Hematopoietic multipotent progenitor cell treated with erythropoietin and hydrocortisone succinate and interleukin-3 and kit ligand, for 8 days (in vitro differentiated cells): ENCODE measurements at regions not wholly inside any gene's neighbourhood (a gene's known extent, or its start where the extent isn't known, plus 50 kb on each side); places are given as distances from the start of the nearest gene placed in this dataset.
"Not testable (repeated sequence)": the region's sequence is repeated elsewhere in the genome, so short reads cannot be mapped to it uniquely, and the experiment has no call there.

Experiments
- DNase-seq: peaks from one replicate; pipeline ENCODE4 v3.0.0-alpha.2; 2015

DNA sequence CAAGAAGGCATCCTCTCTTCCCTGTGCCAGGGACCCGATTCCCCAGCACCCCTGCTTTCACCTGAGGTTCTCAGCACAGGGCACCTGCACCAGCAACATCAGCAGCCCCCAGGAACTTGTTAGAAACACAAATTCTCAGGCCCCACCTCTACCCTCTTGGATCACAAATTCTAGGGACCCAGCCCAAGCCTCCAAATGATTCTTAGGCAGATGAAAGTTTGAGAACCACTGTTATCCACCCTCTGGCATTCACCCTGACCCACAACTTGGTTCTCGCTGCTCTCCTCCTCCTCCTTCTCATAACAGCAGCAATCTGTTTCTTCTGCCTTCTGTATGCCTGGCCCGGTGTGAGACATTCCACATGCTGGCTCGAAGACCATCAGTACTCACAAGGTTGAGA is 60.3 kb upstream of the HIVEP3 start:
- DNase-seq: no peak

DNA sequence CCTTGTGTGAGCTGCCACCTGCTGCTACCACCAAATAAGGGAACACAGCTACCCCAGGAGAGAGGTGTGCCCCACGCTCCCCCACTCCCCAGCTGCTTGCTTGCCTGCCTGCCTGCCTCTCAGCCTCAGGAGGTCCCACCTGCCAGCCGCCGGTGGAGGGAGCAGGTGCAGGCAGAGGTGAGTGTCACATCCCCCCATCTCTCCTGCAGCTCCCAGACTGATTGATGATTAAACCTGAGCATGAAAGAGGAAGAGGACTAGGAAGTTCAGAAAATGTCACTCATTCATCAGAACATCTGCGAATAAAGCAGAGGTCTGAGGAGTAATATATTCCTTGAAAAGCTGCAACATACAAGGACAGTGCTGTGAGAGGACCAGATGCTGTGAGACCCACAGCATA is 58.6 kb upstream of the HIVEP3 start:
- no peak for DNase-seq

DNA sequence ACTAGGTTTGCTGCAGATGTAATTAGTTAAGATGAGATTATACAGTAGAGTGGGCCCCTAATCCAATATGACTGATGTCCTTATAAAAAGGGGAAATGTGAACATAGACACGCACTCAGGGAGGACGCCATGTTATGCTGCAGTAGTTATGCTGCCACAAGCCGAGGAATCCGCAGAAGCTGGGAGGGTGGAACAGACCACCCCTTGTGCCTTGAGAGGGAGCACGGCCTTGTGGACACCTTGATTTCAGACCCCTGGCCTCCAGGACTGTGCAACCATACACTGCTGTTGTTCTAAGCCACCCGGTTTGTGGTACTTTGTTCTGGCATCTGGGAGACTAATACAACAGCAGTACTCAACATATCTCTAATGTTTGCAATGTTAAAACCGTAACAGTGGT is 57.9 kb upstream of the HIVEP3 start:
- DNase-seq: no peak

DNA sequence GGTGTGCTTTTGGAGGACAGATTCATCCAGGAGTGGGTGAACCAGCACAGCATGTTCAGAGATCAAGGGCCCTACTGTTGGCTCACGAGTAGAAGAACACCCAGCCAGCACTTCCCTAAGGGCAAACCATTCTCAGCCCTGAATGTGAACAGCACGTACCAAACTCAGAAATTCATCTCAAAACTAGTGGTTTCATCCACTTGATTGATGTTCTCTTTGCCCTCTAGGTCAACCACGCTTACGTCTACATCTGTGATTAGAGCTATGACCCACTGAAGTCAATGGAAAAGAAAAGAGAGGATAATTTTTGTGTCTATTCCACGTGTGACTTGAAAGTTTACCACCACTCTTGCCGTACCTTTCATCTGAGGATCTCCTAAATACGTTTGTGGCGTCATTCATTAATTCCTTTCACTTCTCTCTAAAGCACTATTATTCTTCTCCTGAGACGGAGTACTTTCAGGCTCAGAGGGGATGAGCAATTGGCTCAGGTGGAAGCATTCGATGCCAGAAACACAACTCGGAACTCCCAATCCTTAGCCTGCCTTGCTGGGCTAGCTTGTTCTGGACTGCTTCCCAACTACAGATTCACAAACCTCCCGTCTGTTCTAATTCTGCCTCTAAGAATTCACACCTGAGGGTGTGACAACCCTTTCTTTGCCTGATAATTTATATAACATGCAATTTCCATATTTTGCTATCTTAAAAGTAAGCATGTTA is 57.3 kb upstream of the HIVEP3 start:
- DNase-seq: no peak

DNA sequence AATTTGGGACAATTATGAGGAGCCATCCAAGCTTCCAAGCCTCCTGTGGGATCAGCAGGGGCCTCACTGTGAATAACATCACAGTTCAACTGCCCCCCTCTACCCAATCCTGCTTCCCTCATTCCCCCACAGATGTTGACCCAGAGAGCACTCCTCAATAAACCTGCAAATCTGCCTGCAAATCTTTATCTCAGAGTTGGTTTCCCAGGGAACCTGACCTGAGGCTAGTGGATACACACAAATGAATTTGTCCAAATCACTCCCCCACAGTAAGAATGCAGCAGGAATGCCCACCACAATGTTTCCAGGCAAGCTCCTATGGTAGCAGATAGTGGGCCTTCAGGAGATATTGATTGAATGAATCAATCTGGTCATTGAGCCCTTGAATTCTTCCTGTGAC is 56.4 kb upstream of the HIVEP3 start:
- DNase-seq: no peak

DNA sequence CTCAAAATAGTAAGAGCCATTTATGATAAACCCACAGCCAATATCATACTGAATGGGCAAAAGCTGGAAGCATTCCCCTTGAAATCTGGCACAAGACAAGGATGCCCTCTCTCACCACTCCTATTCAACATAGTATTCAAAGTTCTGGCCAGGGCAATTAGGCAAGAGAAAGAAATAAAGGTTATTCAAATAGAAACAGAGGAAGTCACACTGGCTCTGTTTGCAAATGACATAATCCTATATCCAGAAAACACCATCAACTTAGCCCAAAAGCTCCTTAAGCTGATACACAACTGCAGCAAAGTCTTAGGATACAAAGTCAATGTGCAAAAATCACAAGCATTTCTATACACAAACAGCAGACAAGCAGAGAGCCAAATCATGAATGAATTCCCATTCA is 49.8 kb upstream of the HIVEP3 start:
- not testable (repeated sequence) for DNase-seq
